ENCODE measurements at regions not wholly inside any gene's neighbourhood (a gene's known extent, or its start where the extent isn't known, plus 50 kb on each side); places are given as distances from the start of the nearest gene placed in this dataset.

- Histone ChIP-seq H2AFZ (ENCODE audit: low read depth, low read length) (no peak overlapping the region), H3K27me3 (ENCODE audit: insufficient read depth, low read depth, low read length) (peaks cover 3% of the 10 kb centered on the region), H3K36me3 (ENCODE audit: insufficient read depth, low read length) (no peaks in the 10 kb centered on the region), H3K9ac (ENCODE audit: low read length) (no peak overlapping the region), H3K4me2 (ENCODE audit: low read length) (no peak overlapping the region), H3K4me3 (ENCODE audit: low read length) (no peak overlapping the region), H3K79me2 (replicated peaks; ENCODE audit: insufficient read depth, low read length) (no peaks in the 10 kb centered on the region), H4K20me1 (ENCODE audit: insufficient read depth) (no peaks in the 10 kb centered on the region), H3K9me3 (ENCODE audit: low read length) (no peaks in the 10 kb centered on the region), H3K27ac (ENCODE audit: low read length) (no peak overlapping the region), H3F3A (ENCODE audit: insufficient read depth, low read length, poor library complexity, severe bottlenecking) (no peaks in the 10 kb centered on the region), H3K9me2 (ENCODE audit: insufficient read depth, low read length) (no peaks in the 10 kb centered on the region)
- TF ChIP-seq EP300 (conservative IDR thresholded peaks at IDR 0.05; ENCODE audit: poor library complexity, severe bottlenecking) (no peak), POLR2AphosphoS5 (IDR thresholded peaks at IDR 0.05) (peak; percentile 37), EZH2 (IDR thresholded peaks at IDR 0.05; ENCODE audit: borderline replicate concordance, insufficient read depth, low read length, poor library complexity, severe bottlenecking) (no peak)
- TF ChIP-seq, protein P1, sequence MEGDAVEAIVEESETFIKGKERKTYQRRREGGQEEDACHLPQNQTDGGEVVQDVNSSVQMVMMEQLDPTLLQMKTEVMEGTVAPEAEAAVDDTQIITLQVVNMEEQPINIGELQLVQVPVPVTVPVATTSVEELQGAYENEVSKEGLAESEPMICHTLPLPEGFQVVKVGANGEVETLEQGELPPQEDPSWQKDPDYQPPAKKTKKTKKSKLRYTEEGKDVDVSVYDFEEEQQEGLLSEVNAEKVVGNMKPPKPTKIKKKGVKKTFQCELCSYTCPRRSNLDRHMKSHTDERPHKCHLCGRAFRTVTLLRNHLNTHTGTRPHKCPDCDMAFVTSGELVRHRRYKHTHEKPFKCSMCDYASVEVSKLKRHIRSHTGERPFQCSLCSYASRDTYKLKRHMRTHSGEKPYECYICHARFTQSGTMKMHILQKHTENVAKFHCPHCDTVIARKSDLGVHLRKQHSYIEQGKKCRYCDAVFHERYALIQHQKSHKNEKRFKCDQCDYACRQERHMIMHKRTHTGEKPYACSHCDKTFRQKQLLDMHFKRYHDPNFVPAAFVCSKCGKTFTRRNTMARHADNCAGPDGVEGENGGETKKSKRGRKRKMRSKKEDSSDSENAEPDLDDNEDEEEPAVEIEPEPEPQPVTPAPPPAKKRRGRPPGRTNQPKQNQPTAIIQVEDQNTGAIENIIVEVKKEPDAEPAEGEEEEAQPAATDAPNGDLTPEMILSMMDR (IDR thresholded peaks at IDR 0.05; ENCODE audit: poor library complexity, severe bottlenecking) = no peak
Measured at GRCh38 chr16:54446639-54447038, 160.1 kb upstream of the IRX3 start.

DNA sequence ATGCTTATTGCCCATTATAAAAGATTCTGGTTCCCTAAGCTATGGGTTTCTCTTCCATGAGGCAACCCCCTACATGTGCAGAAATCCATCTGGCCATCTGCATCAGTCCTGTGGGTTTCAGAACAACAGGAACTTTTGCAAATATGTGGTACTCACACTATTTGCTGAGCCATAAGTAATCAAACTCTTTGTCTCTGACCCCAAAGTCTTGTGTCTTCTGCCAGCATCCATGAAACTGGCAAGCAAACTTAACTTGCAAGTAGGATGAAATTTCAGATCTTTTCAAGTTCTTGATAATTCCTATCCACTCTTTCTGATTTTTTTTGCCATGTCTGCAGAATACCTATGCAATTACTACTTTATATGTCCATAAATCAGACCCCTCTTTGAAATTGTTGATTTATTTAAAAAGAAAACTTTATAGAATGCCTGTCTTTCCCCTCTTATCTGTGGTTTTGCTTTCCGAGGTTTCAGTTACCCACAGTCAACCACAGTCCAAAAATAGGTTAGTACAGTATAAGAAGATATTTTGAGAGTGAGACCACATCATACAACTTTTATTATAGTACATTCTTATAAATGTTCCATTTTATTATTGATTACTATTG is 158.4 kb upstream of the IRX3 start:
- no peaks in the 10 kb centered on the region for H4K20me1 ChIP-seq (ENCODE audit: insufficient read depth)
- no peak overlapping the region for H2AFZ ChIP-seq (ENCODE audit: low read depth, low read length)
- no peak overlapping the region for H3K9ac ChIP-seq (ENCODE audit: low read length)
- H3K9me3 ChIP-seq (ENCODE audit: low read length) = no peaks in the 10 kb centered on the region
- no peak overlapping the region for H3K4me3 ChIP-seq (ENCODE audit: low read length)
- no peak overlapping the region for H3K4me2 ChIP-seq (ENCODE audit: low read length)
- H3K27ac ChIP-seq (ENCODE audit: low read length) = no peak overlapping the region
- H3K27me3 ChIP-seq (ENCODE audit: insufficient read depth, low read depth, low read length) = no peaks in the 10 kb centered on the region
- no peaks in the 10 kb centered on the region for H3K36me3 ChIP-seq (ENCODE audit: insufficient read depth, low read length)
- TF ChIP-seq MXI1 (conservative IDR thresholded peaks at IDR 0.05; ENCODE audit: poor library complexity, severe bottlenecking) (no peak), RAD21 (conservative IDR thresholded peaks at IDR 0.05) (no peak), TAF1 (IDR thresholded peaks at IDR 0.05; ENCODE audit: low read depth) (no peak), EP300 (conservative IDR thresholded peaks at IDR 0.05; ENCODE audit: poor library complexity, severe bottlenecking) (no peak), EZH2 (IDR thresholded peaks at IDR 0.05; ENCODE audit: borderline replicate concordance, insufficient read depth, low read length, poor library complexity, severe bottlenecking) (no peak), POLR2AphosphoS5 (IDR thresholded peaks at IDR 0.05) (no peak), SMC3 (conservative IDR thresholded peaks at IDR 0.05; ENCODE audit: poor library complexity) (no peak)
- TF ChIP-seq, protein P2, sequence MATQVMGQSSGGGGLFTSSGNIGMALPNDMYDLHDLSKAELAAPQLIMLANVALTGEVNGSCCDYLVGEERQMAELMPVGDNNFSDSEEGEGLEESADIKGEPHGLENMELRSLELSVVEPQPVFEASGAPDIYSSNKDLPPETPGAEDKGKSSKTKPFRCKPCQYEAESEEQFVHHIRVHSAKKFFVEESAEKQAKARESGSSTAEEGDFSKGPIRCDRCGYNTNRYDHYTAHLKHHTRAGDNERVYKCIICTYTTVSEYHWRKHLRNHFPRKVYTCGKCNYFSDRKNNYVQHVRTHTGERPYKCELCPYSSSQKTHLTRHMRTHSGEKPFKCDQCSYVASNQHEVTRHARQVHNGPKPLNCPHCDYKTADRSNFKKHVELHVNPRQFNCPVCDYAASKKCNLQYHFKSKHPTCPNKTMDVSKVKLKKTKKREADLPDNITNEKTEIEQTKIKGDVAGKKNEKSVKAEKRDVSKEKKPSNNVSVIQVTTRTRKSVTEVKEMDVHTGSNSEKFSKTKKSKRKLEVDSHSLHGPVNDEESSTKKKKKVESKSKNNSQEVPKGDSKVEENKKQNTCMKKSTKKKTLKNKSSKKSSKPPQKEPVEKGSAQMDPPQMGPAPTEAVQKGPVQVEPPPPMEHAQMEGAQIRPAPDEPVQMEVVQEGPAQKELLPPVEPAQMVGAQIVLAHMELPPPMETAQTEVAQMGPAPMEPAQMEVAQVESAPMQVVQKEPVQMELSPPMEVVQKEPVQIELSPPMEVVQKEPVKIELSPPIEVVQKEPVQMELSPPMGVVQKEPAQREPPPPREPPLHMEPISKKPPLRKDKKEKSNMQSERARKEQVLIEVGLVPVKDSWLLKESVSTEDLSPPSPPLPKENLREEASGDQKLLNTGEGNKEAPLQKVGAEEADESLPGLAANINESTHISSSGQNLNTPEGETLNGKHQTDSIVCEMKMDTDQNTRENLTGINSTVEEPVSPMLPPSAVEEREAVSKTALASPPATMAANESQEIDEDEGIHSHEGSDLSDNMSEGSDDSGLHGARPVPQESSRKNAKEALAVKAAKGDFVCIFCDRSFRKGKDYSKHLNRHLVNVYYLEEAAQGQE (IDR thresholded peaks at IDR 0.05; ENCODE audit: borderline replicate concordance) = no peak
- TF ChIP-seq, protein P1 (IDR thresholded peaks at IDR 0.05; ENCODE audit: poor library complexity, severe bottlenecking) = no peak
- H3K9me2 ChIP-seq (ENCODE audit: insufficient read depth, low read length) = no peaks in the 10 kb centered on the region
- H3K79me2 ChIP-seq (replicated peaks; ENCODE audit: insufficient read depth, low read length) = no peaks in the 10 kb centered on the region
- no peaks in the 10 kb centered on the region for H3F3A ChIP-seq (ENCODE audit: insufficient read depth, low read length, poor library complexity, severe bottlenecking)
